ENCODE measurements at regions not wholly inside any gene's neighbourhood (a gene's known extent, or its start where the extent isn't known, plus 50 kb on each side); places are given as distances from the start of the nearest gene placed in this dataset.

GRCh38 chr18:77520767-77521166, 271.1 kb downstream of the GALR1 start:
- TF ChIP-seq, protein P1, sequence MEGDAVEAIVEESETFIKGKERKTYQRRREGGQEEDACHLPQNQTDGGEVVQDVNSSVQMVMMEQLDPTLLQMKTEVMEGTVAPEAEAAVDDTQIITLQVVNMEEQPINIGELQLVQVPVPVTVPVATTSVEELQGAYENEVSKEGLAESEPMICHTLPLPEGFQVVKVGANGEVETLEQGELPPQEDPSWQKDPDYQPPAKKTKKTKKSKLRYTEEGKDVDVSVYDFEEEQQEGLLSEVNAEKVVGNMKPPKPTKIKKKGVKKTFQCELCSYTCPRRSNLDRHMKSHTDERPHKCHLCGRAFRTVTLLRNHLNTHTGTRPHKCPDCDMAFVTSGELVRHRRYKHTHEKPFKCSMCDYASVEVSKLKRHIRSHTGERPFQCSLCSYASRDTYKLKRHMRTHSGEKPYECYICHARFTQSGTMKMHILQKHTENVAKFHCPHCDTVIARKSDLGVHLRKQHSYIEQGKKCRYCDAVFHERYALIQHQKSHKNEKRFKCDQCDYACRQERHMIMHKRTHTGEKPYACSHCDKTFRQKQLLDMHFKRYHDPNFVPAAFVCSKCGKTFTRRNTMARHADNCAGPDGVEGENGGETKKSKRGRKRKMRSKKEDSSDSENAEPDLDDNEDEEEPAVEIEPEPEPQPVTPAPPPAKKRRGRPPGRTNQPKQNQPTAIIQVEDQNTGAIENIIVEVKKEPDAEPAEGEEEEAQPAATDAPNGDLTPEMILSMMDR (IDR thresholded peaks at IDR 0.05; ENCODE audit: low read depth, low read length), result no peak
- H3K4me3 ChIP-seq (ENCODE audit: low read depth, low read length), result no peak overlapping the region

DNA sequence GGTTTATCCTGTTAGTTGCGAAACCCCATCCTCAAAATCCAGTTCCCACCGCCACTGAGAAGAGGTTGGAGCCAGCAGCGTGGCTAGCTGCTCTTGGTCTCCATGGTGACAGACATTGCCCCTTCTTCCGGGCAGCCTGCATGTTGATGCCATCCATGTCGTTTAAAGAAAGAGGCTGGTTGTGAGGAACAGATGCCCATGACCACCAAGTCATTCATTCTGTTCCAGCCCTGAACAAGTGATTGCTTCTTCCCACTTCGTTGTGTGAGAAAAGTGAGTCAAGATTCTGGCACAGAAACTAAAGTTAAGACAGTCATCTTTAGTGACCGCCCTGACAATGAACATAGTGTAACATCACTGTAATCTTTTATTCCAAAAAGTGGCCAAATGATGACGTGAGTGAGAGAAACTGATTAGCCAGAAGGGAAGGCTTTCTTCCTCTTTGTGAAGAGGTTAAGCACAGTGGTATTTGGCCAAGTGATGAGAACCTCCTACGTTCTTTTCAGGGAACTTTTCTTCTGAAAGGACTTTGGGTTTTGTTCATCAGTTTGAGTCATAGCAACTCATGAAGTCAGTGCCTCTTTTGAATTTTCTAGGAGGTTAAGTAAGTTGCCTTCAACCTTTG, 272.5 kb downstream of the GALR1 start:
- TF ChIP-seq, protein P1 (IDR thresholded peaks at IDR 0.05; ENCODE audit: low read depth, low read length), result no peak
- no peak overlapping the region for H3K4me3 ChIP-seq (ENCODE audit: low read depth, low read length)

DNA sequence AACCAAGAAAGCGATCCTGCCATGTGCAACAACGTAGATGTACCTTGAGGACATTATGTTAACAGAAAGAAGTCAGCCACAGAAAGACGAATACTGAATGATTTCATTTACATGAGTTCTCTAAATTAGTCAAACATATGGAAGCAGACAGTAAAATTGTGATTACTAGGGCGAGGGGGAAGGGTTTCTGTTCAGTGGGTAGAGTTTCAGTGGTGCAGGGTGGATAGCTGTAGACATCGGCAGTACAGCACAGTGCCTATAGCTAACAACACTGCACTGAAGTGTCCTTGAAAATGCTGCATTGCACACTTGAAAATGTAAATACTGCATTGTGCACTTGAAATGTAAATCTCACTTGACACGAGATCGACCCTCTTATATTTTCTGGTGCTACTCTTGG, 275.3 kb downstream of the GALR1 start:
- TF ChIP-seq, protein P1 (IDR thresholded peaks at IDR 0.05; ENCODE audit: low read depth, low read length), result no peak
- H3K4me3 ChIP-seq (ENCODE audit: low read depth, low read length), result no peak overlapping the region

DNA sequence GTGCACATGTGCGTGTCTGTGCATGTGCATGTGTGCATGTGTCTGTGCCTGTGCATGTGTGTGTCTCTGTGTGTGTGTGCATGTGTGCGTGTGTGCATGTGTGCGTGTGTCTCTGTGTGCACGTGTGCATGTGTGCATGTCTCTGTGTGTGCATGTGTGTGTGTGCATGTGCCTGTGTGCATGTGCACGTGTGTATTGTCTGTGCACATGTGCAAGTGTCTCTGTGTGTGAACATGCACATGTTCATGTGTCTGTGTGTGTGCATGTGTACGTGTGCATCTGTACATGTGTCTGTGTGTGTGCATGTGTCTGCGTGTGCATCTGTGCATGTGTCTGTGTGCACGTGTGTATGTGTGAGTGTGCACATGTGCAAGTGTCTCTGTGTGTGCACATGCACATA, 277.3 kb downstream of the GALR1 start:
- TF ChIP-seq, protein P1 (IDR thresholded peaks at IDR 0.05; ENCODE audit: low read depth, low read length), result no peak
- H3K4me3 ChIP-seq (ENCODE audit: low read depth, low read length), result no peak overlapping the region

- H3K4me3 ChIP-seq (ENCODE audit: low read depth, low read length), result no peak overlapping the region
- TF ChIP-seq, protein P1 (IDR thresholded peaks at IDR 0.05; ENCODE audit: low read depth, low read length), result no peak
Observed at GRCh38 chr18:77528872-77529271, 279.2 kb downstream of the GALR1 start.

DNA sequence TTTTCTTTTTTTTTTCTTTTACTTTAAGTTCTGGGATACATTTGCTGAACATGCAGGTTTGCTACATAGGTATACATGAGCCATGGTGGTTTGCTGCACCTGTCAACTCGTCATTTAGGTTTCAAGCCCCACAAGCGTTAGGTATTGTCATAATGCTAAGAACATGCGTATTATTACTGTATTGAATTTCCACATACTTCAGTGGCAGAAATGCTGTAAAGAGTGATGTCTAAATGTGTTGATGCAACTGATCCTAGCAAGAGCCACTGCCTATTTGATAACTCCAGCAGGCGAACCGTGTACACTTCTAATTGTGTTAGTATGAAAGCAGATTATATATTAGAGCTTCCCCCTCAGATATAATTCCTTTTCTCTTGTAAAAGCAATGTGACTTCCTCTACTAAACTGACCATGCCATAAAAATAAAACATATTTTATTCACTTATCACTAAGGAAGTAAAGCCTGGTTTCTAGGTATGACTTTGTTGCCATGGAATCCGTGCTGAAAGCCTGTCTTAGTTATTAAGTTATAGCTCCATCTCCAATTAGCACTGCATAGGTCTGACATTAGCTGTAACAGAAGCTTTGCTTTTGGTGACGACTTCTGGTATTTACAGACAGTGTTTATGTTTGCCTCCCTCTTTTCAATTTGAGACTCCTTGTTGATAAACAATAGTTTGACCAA, 280.0 kb downstream of the GALR1 start:
- TF ChIP-seq, protein P1 (IDR thresholded peaks at IDR 0.05; ENCODE audit: low read depth, low read length), result no peak
- H3K4me3 ChIP-seq (ENCODE audit: low read depth, low read length), result no peak overlapping the region

DNA sequence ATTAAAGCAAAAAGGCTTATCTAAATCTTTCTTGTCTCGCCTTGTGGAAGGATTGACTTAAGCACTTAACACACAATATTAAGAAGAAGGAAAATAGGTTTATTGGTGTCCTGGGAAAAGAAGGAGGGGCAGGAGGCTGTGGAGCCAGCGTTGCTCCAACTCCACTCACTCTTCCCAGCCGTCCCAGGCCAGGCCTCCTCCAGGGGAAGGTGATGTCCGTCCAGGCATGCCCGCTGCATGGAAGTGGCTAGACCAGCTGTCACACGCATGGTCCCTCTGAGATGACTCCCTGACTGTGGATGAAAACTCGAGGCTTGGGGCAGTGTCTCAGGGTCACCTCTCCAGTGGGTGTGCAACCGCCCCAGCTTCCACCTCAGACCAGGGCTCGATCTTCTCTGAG, 281.1 kb downstream of the GALR1 start:
- TF ChIP-seq, protein P1 (IDR thresholded peaks at IDR 0.05; ENCODE audit: low read depth, low read length), result no peak
- no peak overlapping the region for H3K4me3 ChIP-seq (ENCODE audit: low read depth, low read length)
